Heart right ventricle (tissue), 16 donors: ENCODE measurements at regions not wholly inside any gene's neighbourhood (a gene's known extent, or its start where the extent isn't known, plus 50 kb on each side); places are given as distances from the start of the nearest gene placed in this dataset.

Experiments
- ATAC-seq, 8 donors: fragments of 200-7000 bp; cut with Tn5 transposase; one replicate each; pipeline ENCODE4 v1.9.1; 2020; ENCODE audit warnings: mild to moderate bottlenecking in 8 of 8, moderate library complexity in 8 of 8, moderate number of reproducible peaks in 1 of 8
- DNase-seq, 2 donors: peaks; one replicate each; pipeline ENCODE4 v3.0.0-alpha.2; 2020
- H3K27ac ChIP-seq, 10 donors: fragments of 200-600 bp; sonication (generic) in 2 of 10; one replicate each; pipeline versions ENCODE4 v1.5.0 to v1.8.0; 2020 to 2022; ENCODE audit warnings: mild to moderate bottlenecking in 3 of 10
- H3K27me3 ChIP-seq, 7 donors: fragments of 200-600 bp; one replicate each; pipeline ENCODE4 v1.8.0; 2021 to 2022; ENCODE audit warnings: mild to moderate bottlenecking in 2 of 7
- H3K36me3 ChIP-seq, 9 donors: fragments of 200-600 bp; sonication (generic) in 1 of 9; one replicate each; pipeline versions ENCODE4 v1.5.0 to v1.8.0; 2020 to 2022; ENCODE audit warnings: mild to moderate bottlenecking in 2 of 9
- H3K4me1 ChIP-seq, 9 donors: fragments of 200-600 bp; sonication (generic) in 1 of 9; one replicate each; pipeline versions ENCODE4 v1.5.0 to v1.8.0; 2020 to 2022; ENCODE audit warnings: mild to moderate bottlenecking in 4 of 9
- H3K4me3 ChIP-seq, 10 donors: fragments of 200-600 bp; sonication (generic) in 2 of 10; one replicate each; pipeline versions ENCODE4 v1.5.0 to v1.8.0; 2020 to 2022; ENCODE audit warnings: mild to moderate bottlenecking in 7 of 10, moderate library complexity in 2 of 10
- H3K9me3 ChIP-seq, 11 donors: fragments of 200-600 bp in 10 of 11; sonication (generic) in 2 of 11; one replicate each; pipeline versions ENCODE4 v1.5.0 to v1.8.0; 2013 to 2022; ENCODE audit warnings: mild to moderate bottlenecking in 2 of 11, control low read depth in 1 of 11, moderate library complexity in 1 of 11
- CTCF ChIP-seq, 9 donors: fragments of 200-600 bp; sonication (generic) in 2 of 9; IDR thresholded peaks; one replicate each; pipeline versions ENCODE4 v1.5.0 to v1.8.0; 2021 to 2022; ENCODE audit warnings: antibody characterized with exemption in 9 of 9, mild to moderate bottlenecking in 5 of 9, moderate library complexity in 1 of 9
- WGBS, 2 donors: extraction: QIAGEN DNeasy Blood & Tissue Kit; methylation state at CpG; one replicate each; pipeline ENCODE4 v1.1.7; 2013; ENCODE audit warnings: inconsistent platforms in 1 of 2; 5-methylcytosine and 5-hydroxymethylcytosine counted together
- intact Hi-C, 10 donors: fragments of 100-400 bp; cut with DNase I; formaldehyde crosslinking; loops; one replicate each; pipeline versions ENCODE4 v1.11.1 to v1.14.2; 2022
- donor health status: Arrhythmogenic right ventricular cardiomyopathy.
- donor health status: ischemic (EF 13 %, LVEDD 7.1; RV severe dilation, severe dysfunction).
- donor health status: healthy with polysubstance abuse.
- donor health status: DM: no; HTN: yes; CAD: no.
- donor health status: DM: no; HTN: no; CAD: no.
- donor health status: ischemic (EF 25% LVEDD 6.9; RV normal size, moderate dysfunction).
- donor health status: ischemic (EF 25% LVEDD 5.7; RV mildly dilated, moderate dysfunction).
- donor health status: healthy.
- donor health status: DM: yes; HTN: yes; CAD: no.
- donor health status: Ischemic cardiomyopathy.
- donor health status: ischemic (EF 35%, LVEDD 5.7; RV mildly dilated, moderate dysfunction).
- donor health status: nonischemic (EF 11% LVEDD 7.7; RV severe dilation, severe dysfunction).
- donor health status: DM: yes; HTN: yes; CAD: no.
- donor health status: PGD.
- donor health status: ischemic (EF 29% LVEDD 5.4; RV normal size, mild dysfunction).
- donor health status: nonischemic (EF 23%, LVEDD 6.1; RV moderate dilation, normal function).

GRCh38 chr17:83152745-83153611, 73.6 kb downstream of the METRNL start:
- Histone ChIP-seq H3K27ac (peak overlapping the region in 6 of 10 donors; percentile 5 to 88 (median 32)), H3K9me3 (no peaks in the 10 kb centered on the region), H3K36me3 (no peaks in the 10 kb centered on the region), H3K27me3 (peaks cover 0 to 19% (median 0%) of the 10 kb centered on the region in 7 donors), H3K4me1 (peaks cover 0 to 36% (median 0%) of the 10 kb centered on the region in 9 donors), H3K4me3 (no peak overlapping the region)
- intact Hi-C loops, result no loop called here
- ATAC-seq, result peak in 7 of 8 donors; percentile 24 to 63 (median 47)
- peak; percentile 63 to 65 for DNase-seq
- no peak for TF ChIP-seq CTCF (IDR thresholded peaks at IDR 0.05)
- 86 to 87% methylated on average over 63 to 64 of the region's 64 CpGs for WGBS, 2 donors

- peaks cover 0 to 12% (median 0%) of the 10 kb centered on the region in 7 donors for H3K27me3 ChIP-seq
- no peak for DNase-seq
- ATAC-seq, result peak in 2 of 8 donors; percentile 4 to 16
Measured at GRCh38 chr17:83153681-83154310, 74.4 kb downstream of the METRNL start.

GRCh38 chr17:83154311-83155127, 75.1 kb downstream of the METRNL start:
- TF ChIP-seq CTCF (IDR thresholded peaks at IDR 0.05), result no peak
- DNase-seq, result no peak
- WGBS, 2 donors, result 69 to 74% methylated on average over 9 of the region's 9 CpGs

More at GRCh38 chr17:83153681-83154310, 74.4 kb downstream of the METRNL start:
- peak overlapping the region in 6 of 10 donors; percentile 5 to 88 (median 32) for H3K27ac ChIP-seq
- no peaks in the 10 kb centered on the region for H3K36me3 ChIP-seq
- H3K9me3 ChIP-seq, result no peaks in the 10 kb centered on the region
- peaks cover 0 to 36% (median 0%) of the 10 kb centered on the region in 9 donors for H3K4me1 ChIP-seq
- TF ChIP-seq CTCF (IDR thresholded peaks at IDR 0.05), result no peak
- 88 to 89% methylated on average over 29 of the region's 29 CpGs for WGBS, 2 donors
- intact Hi-C loops, result no loop called here
- no peak overlapping the region for H3K4me3 ChIP-seq

More at GRCh38 chr17:83154311-83155127, 75.1 kb downstream of the METRNL start:
- no peak overlapping the region for H3K4me3 ChIP-seq
- H3K4me1 ChIP-seq, result peaks cover 0 to 36% (median 0%) of the 10 kb centered on the region in 9 donors
- peaks cover 0 to 9% (median 0%) of the 10 kb centered on the region in 7 donors for H3K27me3 ChIP-seq
- no peak for ATAC-seq
- H3K27ac ChIP-seq, result peak overlapping the region in 1 of 10 donors; percentile 88
- H3K9me3 ChIP-seq, result no peaks in the 10 kb centered on the region
- no peaks in the 10 kb centered on the region for H3K36me3 ChIP-seq
- intact Hi-C loops, result no loop called here
